ENCODE measurements at regions not wholly inside any gene's neighbourhood (a gene's known extent, or its start where the extent isn't known, plus 50 kb on each side); places are given as distances from the start of the nearest gene placed in this dataset.

GRCh38 chr12:110995016-110995415, 74.6 kb upstream of the MYL2 start:
- no peak for TF ChIP-seq CTCF (IDR thresholded peaks at IDR 0.05; ENCODE audit: insufficient read depth, low read depth, low read length)
- TF ChIP-seq EZH2 (IDR thresholded peaks at IDR 0.05; ENCODE audit: insufficient read depth, low read length) = no peak
